Forelimb muscle (tissue), 1 donor: ENCODE measurements at regions not wholly inside any gene's neighbourhood (a gene's known extent, or its start where the extent isn't known, plus 50 kb on each side); places are given as distances from the start of the nearest gene placed in this dataset.
"Not testable (repeated sequence)": the region's sequence is repeated elsewhere in the genome, so short reads cannot be mapped to it uniquely, and the experiment has no call there.

Source experiments
- DNase-seq: peaks from one replicate; pipeline ENCODE4 v3.0.0-alpha.2; 2013; ENCODE audit warnings: low read depth

DNA sequence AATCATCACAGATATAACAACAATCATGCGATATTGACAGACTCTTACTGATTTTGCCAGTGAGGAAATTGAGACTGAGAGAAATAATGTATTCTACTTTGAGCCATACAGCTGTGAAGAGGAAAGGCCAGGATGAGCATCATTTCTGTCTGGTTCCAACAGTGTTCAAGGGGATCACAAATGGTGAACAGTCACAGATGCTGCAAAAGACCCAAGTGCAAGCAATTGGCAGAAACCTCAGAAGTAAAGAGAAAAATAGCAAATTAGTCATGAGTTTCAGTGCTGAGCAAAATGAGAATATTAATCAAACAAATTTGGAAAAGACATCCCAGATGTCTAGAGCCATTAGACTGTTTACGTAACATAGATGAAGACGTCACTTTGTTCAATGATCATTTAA lies 114.1 kb downstream of the RAB38 start:
- DNase-seq, result no peak

DNA sequence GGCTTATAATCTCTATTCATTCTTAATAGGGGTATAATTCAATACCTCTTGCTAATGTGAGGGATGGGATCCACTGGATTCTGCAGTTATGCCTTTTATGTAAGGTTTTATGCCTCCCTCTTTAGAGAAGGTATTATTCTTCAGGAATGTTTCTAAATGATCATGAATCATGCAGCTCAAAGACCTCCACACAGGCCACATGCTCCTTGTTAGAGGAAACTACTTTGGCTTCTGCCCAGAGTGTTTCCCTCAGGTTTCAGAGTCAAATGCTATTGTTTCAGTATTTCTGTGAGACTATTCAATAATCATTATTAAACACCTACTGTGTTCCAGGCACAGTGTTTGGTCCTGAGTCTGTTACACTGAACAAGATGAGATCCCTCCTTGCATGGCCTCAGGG lies 115.9 kb downstream of the RAB38 start:
- no peak for DNase-seq

DNA sequence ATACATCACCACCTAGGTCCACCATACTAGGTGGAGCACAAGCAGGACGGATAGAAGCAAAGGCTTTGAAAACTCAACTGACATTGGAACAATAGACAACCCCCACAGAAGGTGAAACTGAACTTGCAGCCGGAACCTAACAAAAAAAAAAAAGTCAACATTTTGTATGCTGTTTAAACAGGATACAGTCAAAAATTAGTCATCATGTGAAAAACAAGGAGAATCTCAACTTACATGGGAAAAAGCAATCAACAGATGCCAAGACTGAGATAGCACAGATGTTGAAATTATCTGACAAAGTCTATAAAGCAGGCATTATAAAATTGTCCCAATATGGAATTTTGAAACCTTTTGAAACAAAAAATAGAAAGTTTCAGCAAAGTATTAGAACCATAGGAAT lies 123.8 kb downstream of the RAB38 start:
- no peak for DNase-seq

DNA sequence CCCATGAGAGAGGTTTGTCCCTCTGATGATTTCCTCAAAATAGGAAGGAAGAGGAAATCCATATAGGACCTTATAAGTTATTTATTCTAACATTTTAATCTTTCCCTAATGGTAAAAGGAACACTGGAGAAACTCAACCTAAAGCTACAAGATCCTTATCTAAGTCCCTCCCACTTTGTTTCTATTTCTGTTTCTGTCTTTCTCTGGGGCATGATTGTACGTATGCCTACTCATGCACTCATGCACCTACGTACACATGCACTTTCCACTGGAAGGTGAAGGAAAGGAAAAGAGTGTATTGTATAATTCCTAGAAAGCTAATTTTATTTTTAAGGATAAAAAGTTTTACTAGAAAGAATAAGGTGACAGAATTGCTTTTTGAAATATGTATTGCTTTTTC lies 125.0 kb downstream of the RAB38 start:
- DNase-seq, result no peak

DNA sequence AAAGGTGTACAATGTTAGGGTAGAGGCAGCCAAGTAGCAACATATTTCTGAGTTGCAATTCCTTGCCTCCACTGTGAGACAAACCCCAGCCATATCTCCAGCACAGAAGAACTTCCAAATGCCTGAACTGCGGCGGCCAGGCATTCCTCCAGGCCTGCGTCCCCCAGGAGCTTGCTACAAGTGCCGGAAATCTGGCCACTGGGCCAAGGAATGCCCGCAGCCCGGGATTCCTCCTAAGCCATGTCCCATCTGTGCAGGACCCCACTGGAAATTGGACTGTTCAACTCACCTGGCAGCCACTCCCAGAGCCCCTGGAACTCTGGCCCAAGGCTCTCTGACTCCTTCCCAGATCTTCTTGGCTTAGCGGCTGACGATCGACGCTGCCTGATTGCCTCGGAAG lies 130.0 kb downstream of the RAB38 start:
- not testable (repeated sequence) for DNase-seq

DNA sequence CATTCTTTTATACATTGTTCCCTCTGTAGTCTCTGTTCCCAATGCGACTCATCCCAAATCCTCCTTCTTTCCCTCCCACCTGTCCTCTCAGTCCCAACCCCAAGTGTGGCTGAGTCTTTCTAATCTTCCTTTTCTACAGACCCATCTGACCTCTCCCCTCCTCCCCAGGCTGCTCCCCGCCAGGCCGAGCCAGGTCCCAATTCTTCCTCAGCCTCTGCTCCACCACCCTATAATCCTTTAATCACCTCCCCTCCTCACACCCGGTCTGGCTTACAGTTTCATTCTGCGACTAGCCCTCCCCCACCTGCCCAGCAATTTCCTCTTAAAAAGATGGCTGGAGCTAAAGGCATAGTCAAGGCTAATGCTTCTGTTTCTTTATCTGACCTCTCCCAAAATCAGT lies 130.6 kb downstream of the RAB38 start:
- DNase-seq, result not testable (repeated sequence)

DNA sequence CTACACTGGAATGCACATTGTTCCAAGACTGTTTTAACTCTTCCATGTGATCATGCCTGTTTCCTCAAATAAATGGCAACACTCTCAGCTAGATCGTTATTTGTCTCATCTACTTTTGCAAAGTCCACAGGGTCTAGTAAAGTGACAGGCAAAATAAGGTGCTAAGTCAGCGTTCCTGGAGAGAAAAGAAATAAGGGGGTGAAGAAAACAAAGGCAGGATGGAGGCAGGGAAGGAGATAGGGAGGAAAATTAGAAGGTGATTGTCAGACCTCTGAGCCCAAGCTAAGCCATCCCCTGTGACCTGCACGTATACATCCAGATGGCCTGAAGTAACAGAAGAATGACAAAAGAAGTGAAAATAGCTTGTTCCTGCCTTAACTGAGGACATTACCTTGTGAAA lies 132.1 kb downstream of the RAB38 start:
- DNase-seq, result no peak

DNA sequence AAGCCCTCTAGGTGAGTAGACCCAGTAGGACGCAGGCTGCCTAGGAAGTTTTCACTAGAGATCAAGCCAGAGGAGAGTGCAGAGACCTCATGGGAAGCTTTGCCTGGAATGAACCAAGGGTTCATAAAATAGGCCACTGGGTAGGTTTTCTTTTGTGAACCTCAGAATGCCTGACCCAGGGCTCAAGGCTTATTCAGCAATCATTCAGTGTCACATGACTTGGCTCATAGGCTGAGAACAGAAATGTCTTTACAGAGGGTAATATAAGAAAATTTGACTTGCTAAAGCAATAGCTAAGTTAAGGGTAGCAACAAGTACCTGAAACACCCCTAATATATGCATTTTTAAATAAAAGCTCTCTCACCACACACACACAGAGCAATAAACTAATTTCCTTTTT lies 132.6 kb downstream of the RAB38 start:
- DNase-seq, result no peak

DNA sequence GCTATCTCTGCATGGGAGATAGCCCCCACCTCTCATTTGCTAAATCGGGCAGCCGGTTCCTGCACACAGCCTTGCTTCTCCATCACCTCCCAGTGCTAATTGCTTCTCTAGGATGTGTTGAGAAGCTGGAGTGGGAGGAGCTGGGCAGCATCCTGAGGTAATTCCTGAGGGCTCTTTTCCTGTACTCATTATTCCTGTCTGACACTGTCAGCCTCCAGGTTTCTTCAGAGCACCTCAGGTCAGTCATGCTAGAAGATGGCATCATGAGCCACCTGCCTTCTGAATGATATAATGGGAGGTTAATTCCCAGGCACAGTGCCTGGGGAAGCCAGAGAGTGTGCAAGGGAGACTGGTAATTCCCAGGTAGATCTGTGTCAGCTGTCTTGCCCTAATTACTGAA lies 133.0 kb downstream of the RAB38 start:
- DNase-seq, result no peak

DNA sequence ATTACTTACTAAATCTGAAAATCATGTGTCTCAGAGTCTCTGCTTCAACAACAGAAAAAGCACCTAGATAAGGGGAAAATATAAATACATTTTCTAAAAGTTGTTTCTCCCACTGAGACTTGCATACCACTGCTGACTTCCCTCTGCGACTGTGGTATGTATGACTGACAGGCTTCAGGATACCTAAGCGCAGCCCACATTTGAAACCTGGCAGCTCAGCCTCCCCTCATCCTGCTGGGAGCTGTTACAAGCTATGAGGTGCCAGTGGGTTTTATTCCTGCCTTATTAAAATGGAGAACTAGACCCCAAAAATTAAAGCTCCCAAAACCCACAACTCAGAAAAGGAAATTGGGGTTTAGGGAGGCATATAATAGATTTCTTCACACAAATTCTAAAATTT lies 133.6 kb downstream of the RAB38 start:
- no peak for DNase-seq

DNA sequence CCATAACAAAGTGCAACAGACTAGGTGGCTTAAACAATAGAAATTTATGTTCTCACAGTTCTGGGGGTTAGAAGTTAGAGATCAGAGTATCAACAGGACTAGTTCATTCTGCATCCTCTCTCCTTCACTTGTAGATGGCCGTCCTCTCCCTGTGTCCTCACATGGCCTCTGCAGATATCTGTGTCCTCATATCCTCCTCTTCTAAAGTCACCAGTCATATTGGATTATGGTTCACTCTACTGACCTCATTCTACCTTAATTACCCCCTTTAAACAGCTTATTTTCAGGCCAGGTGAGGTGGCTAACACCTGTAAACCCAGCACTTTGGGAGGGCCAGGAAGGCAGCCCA lies 135.1 kb downstream of the RAB38 start:
- DNase-seq, result no peak

DNA sequence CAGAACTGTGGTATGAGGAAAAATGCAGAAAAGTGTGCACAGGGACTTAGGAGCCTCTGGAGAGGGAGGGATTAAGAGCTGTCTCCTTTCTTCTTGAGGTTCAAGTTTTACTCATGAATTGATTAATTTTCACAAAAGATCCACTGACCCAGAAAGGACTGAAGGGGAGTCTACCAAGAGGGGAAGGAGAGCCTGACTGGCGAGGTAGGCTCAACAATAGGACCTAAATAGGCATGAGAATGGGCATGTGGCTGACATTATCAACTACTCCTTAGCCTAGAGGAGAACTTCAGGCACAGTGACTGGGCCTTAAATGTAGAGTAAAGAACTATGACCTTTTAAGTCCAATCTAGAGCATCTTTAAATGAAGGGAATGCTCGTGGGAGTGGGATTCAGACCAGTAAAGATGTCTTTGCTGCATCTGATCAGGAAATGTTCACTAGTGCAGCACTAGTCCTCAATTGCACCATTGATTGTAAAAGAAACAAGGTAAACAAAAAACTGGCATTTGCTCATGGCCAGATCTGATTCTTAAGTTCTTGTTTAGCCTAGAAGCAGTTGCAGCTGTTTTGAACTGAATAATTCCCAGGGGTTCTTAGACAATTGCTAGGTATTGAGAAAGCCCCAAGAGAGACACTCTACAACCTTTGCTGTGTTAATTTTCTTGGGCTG lies 135.6 kb downstream of the RAB38 start:
- no peak for DNase-seq

DNA sequence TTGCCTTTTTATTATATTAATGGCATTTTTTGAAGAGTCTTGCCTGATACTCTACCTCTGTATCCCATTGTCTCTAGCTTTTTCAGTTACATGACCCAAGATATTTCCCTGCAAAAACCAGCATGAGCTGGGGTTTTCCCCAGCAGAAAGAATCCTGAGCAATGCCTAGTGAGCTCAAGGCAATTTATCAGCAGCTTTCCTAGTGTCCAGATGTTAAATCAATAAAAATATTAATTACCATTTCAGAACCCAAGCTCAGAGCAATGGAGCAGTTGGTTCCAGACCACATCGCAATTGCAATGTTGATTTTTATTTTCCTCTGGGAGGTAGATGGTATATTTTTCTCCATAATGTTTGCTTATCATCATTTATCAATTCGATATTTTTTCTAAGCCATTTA lies 137.2 kb downstream of the RAB38 start:
- no peak for DNase-seq

DNA sequence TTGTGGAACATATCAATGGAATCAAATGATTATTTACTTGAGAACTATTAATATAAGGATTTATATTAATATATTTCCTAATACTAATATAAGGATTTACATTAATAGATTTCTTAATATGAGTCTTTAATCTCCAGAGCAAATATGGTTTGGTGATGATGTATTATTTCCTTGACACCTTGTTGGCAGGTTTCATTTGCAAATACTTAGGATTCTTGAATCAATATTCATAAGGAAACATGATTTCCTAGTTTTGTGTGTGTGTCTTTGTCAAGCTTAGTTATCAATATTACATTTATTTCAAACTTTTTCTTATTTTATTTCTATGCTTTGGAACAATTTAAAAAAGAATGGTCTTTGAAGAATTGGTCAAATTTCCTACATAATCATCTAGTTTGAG lies 138.5 kb downstream of the RAB38 start:
- DNase-seq, result no peak

DNA sequence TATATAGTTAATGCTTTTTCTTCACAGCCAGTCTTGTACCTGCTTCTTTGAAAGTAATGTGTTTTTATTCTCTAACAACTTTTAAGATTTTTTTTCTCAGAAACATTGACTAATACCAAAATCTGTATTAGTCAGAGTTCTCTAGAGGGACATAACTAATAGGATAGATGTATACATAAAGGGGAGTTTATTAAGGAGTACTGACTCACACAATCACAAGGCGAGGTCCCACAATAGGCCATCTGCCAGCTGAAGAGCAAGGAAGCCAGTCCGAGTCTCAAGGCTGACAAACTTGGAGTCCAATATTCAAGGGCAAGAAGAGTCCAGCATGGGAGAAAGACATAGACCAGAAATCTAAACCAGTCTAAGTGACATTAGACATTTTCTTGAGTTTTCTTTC lies 140.0 kb downstream of the RAB38 start:
- DNase-seq, result no peak

DNA sequence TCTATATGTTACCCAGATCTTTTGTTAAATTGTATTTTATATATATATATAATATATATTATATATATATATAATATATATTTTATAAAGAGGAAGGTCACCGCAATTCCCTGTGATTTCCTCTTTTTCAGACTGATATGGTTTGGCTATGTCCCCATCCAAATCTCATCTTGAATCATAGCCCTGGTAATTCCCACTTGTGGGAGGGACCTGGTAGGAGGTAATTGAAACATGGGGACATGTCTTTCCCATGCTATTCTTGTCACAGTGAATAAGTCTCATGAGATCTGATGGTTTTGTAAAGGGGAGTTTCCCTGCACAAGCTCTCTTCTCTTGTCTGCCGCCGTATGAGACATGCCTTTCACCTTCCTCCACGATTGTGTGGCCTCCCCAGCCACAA lies 157.6 kb downstream of the RAB38 start:
- DNase-seq, result no peak

DNA sequence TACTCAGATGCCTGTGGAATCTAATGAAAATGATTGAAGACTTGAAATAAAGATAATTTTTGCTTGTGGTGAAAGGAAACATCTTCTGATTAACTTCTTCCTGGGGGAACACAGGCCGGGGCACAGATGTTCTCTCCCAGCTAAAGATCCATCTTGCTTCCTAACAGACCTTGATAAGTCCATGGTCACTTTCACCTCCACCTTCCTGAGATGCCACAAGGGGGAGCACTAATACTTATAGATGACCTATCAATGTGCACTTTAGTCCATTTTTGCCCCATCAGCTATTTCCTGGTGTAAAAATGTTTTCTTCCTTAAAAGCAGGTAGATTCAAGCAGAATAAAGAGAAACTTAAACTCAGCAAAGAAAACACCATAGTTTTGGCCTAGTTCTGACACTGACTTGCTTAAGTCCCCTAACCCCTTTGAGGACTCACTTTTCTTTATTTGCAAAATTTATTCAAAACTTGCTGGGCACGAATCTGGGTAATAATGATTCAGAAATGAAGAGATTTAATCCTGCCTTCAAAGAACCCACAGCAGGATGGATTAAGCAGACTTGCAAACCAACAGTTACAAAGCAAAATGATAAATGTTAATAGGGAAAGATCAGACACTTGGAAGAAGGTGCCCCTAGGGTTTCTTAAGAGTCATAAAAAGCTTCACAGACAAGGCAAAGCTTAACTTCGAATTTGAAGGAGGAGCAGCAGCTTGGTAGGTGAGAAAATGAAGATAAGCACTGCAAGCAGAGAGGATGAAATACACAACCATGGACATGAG lies 158.7 kb downstream of the RAB38 start:
- DNase-seq, result peak; percentile 55

DNA sequence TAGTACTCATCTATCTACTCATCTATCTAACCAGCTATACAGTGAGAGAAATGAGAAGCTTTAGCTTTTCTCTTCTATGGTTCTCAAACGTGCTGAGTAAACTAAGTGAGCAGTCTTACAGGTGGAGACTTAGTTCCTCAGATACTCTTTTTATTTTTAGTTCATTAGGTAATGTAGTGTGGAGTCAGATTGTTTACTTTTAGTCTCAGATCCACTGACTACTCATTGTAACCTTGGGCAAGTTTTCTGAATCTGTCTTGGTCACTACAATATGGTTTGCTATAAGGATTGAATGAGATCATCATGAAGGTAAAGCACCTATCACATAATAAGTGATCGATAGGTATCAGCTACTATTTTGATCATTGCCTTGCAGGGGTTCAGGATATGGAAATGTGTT lies 160.1 kb downstream of the RAB38 start:
- DNase-seq, result no peak

DNA sequence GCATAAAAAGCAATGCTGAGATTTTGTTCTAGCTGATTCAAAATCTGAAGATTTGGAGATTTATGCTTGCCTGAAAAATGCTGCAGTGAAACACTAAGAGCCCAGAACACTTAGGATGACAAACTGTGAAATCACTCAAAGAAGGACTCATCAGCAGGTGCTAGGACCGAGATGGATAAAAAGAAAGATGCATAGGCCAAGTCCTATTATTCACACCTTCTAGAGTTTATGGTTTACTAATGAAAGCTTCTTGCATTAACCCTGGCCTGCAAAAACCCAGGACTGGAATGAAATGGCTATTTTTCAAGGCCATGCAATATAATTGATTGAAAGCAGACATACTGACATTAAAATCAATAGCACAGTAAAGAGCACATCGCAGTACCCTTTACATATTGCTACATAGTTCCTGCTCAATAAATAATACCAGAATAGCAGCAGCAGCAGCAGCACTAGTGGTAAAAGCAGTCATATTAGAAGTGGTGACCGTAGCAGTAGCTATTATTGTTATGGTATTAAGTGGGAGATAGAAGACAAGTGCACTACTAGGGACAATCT lies 161.7 kb downstream of the RAB38 start:
- no peak for DNase-seq

DNA sequence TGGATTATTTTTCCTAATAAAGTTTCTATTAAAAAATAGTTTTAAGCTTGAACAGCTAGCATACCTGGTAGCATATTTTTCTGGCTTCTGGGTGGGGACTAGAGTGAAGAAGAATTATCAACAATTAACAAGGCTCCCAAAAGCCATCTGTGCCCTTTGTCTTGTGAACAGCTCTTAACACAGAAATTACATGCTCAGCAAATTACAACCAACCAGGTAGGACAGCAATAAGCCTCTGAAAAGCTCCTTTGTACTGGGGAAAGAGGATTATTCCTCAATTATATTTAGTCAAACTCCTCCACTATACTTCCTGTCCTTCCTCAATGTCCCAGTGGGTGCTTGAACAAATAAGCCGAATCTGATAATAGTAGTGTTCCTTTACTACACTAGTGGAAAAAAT lies 162.8 kb downstream of the RAB38 start:
- DNase-seq, result no peak

DNA sequence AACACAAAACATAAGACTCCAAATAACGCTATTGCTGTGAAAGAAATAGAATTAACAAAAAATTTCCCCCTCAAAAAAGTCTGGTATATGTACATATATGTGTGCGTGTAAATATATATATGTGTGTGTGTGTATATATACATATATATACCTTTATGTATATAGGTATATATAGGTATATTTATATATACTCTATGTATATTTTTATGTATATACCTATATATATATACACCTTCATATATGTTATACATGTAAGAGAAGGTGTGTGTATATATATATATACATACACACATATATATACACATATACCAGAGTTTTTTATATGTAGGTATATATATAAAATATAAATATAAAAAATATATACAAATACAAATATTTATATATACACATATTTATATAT lies 199.2 kb downstream of the RAB38 start:
- no peak for DNase-seq

DNA sequence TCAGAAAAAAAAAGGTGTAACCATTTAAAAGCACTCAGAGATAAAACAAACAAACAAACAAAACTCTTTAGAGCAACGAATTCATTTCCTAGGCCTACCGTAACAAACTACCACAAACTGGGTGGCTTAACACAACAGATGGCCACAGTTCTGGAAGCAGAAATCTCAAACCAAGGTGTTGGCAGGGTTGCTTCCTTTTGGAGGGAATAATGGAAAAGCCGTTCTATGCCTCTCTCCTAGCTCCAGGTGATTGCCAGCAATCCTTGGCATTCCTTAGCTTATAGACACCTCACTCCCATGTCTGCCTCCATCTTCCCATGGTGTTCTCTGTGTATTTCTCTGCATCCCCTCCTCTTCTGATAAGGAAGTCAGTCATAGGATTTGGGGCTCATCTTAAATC lies 200.4 kb downstream of the RAB38 start:
- DNase-seq, result no peak

DNA sequence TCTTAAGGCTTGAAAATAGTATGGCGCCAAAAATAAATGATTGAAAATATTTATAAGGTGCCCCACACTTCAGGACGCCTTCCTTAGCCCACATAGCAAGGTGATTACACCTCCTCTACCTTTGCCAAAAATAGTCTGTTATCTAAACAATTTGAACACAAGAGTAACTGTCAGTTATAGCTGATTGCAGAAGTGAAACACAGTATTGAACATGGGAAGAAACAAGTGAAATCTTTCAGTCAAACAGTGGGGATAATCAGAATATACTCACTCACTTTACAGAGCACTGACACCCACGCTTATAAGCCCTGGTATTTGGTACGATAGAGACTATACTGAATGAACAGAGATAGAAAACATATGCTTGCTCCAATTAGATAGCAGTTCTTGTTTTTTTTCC lies 203.1 kb downstream of the RAB38 start:
- DNase-seq, result no peak

DNA sequence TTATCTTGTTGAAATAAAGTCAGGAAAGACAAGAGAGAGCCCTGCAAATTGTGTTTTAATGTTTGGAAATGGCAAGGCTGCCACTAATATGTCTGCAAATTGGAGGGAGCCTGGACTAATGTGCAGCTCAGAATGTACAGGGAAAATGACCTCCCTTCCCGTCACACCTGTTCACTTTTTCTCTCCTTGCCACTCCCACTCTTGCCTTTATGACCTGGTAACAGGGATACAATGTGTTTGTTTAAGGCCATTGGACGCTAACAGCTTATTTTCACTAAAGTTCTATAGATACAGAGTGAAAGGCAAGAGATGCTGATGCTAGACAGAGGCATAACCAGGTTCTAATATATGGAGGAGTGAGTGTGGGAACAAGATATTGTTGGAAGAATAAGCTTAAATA lies 203.9 kb downstream of the RAB38 start:
- no peak for DNase-seq
